ENCODE measurements at regions not wholly inside any gene's neighbourhood (a gene's known extent, or its start where the extent isn't known, plus 50 kb on each side); places are given as distances from the start of the nearest gene placed in this dataset.

DNA sequence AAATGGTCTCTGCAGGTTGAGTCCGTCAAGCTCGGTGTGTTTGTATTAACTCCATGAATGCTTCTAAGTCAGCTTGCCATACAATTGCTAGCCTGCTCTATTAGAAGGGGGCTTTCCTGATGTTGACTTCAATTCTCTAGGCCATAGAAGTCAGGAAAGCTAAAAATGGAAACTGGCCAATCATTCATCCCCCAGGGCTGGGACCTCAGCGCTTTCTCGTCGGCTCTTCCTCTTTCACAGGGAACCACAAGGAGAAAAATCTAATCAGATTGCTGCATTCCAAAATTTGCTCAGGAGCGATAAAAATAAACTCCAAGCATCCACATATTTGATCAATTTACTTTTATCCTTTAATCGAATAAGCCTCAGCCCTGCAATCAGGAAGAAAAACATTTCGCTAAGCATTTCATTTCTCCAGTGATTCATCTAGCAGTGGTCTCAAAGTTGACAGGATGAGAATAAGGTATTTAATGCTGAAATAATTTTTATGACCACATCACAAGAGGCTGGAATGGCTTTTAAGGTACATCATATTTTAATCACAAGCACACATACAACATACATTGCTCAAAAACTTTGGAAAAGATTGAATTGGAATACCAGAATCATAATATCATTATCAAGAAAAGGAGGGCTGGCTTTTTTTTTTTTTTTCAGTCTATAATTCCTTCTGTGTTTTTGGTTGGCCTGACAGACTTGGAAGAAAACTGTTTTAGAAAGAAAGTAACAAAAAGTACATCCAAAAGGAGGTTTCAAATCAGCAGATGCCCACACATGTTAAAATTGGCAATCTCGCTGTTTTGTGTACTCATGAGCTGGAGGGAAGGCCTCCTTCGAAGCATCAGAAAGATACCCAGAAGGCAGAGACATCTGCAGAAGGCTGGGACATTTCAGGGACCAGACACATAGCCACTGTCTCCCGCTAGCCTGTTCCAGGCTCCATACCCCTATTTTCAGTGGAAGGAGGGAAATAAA, 316.3 kb downstream of the NUAK1 start:
- TF ChIP-seq CTCF (IDR thresholded peaks at IDR 0.05; ENCODE audit: low read length) = no peak
- TF ChIP-seq EZH2 (IDR thresholded peaks at IDR 0.05; ENCODE audit: borderline replicate concordance, low read length) = no peak

Measured in OCI-LY1 (cell line).